NCI-H446 (cell line): ENCODE measurements at regions not wholly inside any gene's neighbourhood (a gene's known extent, or its start where the extent isn't known, plus 50 kb on each side); places are given as distances from the start of the nearest gene placed in this dataset.

Experiments
- DNase-seq, 2 experiments: peaks; one replicate each; lab custom pipeline; 2025; lab: John Stamatoyannopoulos, UW

GRCh38 chr18:47601581-47602272, 328.7 kb downstream of the SMAD2 start:
- DNase-seq, result no peak

GRCh38 chr18:47595831-47596501, 334.5 kb downstream of the SMAD2 start:
- peak in 1 of 2 experiments; percentile 5 for DNase-seq

- no peak for DNase-seq
These were observed 335.8 kb downstream of the SMAD2 start for GRCh38 chr18:47594621-47595086.

GRCh38 chr18:47593744-47594472, 336.6 kb downstream of the SMAD2 start:
- DNase-seq, result no peak

GRCh38 chr18:47591429-47591828, 339.0 kb downstream of the SMAD2 start:
- DNase-seq, result no peak

GRCh38 chr18:47587587-47587986, 336.1 kb upstream of the SKOR2 start:
- no peak for DNase-seq

- no peak for DNase-seq
These were observed 335.1 kb upstream of the SKOR2 start for GRCh38 chr18:47586418-47587070.

GRCh38 chr18:47585914-47586313, 334.5 kb upstream of the SKOR2 start:
- DNase-seq, result no peak

- DNase-seq, result no peak
These were observed 333.7 kb upstream of the SKOR2 start for GRCh38 chr18:47585136-47585535.

- DNase-seq, result no peak
These were observed 330.6 kb upstream of the SKOR2 start for GRCh38 chr18:47582093-47582492.

- DNase-seq, result no peak
These were observed 326.1 kb upstream of the SKOR2 start for GRCh38 chr18:47577520-47577919.

GRCh38 chr18:47574966-47575365, 323.5 kb upstream of the SKOR2 start:
- no peak for DNase-seq

- no peak for DNase-seq
These were observed 320.5 kb upstream of the SKOR2 start for GRCh38 chr18:47571957-47572356.

- no peak for DNase-seq
These were observed 315.3 kb upstream of the SKOR2 start for GRCh38 chr18:47566809-47567208.

- DNase-seq, result no peak
These were observed 309.6 kb upstream of the SKOR2 start for GRCh38 chr18:47560723-47561715.

- no peak for DNase-seq
These were observed 306.8 kb upstream of the SKOR2 start for GRCh38 chr18:47558110-47558750.

GRCh38 chr18:47557160-47557559, 305.7 kb upstream of the SKOR2 start:
- no peak for DNase-seq

GRCh38 chr18:47552783-47553182, 301.3 kb upstream of the SKOR2 start:
- no peak for DNase-seq

GRCh38 chr18:47550611-47551010, 299.2 kb upstream of the SKOR2 start:
- DNase-seq, result no peak

- DNase-seq, result no peak
These were observed 297.6 kb upstream of the SKOR2 start for GRCh38 chr18:47549021-47549540.
